IMR-90 (cell line): ENCODE measurements at regions not wholly inside any gene's neighbourhood (a gene's known extent, or its start where the extent isn't known, plus 50 kb on each side); places are given as distances from the start of the nearest gene placed in this dataset.

Source experiments
- CEBPB ChIP-seq: IDR thresholded peaks from 2 replicates; pipeline ENCODE4 v1.6.1; 2012; ENCODE audit warnings: low read depth, low read length, improper control_type of control experiment
- MAFK ChIP-seq: IDR thresholded peaks from 2 replicates; pipeline ENCODE4 v1.6.1; 2012; ENCODE audit warnings: low read depth, low read length, improper control_type of control experiment
- MXI1 ChIP-seq: IDR thresholded peaks from 2 replicates; pipeline ENCODE4 v1.6.1; 2012; ENCODE audit warnings: low read depth, mild to moderate bottlenecking, low read length, moderate library complexity, borderline replicate concordance
- POLR2A ChIP-seq: IDR thresholded peaks from 2 replicates; pipeline ENCODE4 v1.6.1; 2012; ENCODE audit warnings: mild to moderate bottlenecking, low read depth, low read length
- RCOR1 ChIP-seq: IDR thresholded peaks from 2 replicates; pipeline ENCODE4 v1.6.1; 2012; ENCODE audit warnings: mild to moderate bottlenecking, low read length, improper control_type of control experiment; ENCODE audit not compliant: insufficient replicate concordance
- RFX5 ChIP-seq: IDR thresholded peaks from 2 replicates; pipeline ENCODE4 v1.8.0; 2012; ENCODE audit warnings: low read depth, mild to moderate bottlenecking, low read length, moderate library complexity
- TF ChIP-seq, protein P1 (sequence below): conservative IDR thresholded peaks from 2 replicates; pipeline ENCODE4 v1.5.1; 2012; ENCODE audit warnings: mild to moderate bottlenecking, low read depth, low read length, improper control_type of control experiment
- TF ChIP-seq, protein P2 (sequence below): fragments of 150-350 bp; IDR thresholded peaks from 2 replicates; pipeline ENCODE4 v1.6.1; 2017; ENCODE audit warnings: mild to moderate bottlenecking, antibody characterized with exemption, low read length, low read depth

DNA sequence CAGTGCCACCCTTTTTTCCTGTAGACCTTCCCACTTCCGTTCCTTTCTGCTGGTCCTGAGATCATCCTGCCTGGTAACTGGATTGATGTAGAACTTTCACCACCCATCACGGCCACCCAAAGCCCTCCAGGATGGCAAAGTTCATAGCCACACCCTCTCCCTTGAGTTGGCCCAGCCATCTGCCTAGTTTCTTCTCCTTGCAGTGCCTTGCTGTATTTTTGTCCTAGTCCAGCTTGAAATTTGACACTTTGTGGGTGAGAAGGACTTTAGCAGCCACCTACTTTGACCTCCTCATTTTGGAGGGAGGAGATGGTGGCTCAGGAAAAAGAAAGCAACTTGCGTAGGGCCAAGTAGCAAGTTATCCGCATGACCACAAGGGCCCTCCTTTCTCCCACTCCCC, 140.7 kb downstream of the BUB3 start:
- TF ChIP-seq, protein P1, sequence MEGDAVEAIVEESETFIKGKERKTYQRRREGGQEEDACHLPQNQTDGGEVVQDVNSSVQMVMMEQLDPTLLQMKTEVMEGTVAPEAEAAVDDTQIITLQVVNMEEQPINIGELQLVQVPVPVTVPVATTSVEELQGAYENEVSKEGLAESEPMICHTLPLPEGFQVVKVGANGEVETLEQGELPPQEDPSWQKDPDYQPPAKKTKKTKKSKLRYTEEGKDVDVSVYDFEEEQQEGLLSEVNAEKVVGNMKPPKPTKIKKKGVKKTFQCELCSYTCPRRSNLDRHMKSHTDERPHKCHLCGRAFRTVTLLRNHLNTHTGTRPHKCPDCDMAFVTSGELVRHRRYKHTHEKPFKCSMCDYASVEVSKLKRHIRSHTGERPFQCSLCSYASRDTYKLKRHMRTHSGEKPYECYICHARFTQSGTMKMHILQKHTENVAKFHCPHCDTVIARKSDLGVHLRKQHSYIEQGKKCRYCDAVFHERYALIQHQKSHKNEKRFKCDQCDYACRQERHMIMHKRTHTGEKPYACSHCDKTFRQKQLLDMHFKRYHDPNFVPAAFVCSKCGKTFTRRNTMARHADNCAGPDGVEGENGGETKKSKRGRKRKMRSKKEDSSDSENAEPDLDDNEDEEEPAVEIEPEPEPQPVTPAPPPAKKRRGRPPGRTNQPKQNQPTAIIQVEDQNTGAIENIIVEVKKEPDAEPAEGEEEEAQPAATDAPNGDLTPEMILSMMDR, result no peak
- TF ChIP-seq POLR2A (no peak), RCOR1 (no peak), MAFK (no peak), RFX5 (no peak), MXI1 (no peak), CEBPB (no peak)
- TF ChIP-seq, protein P2, sequence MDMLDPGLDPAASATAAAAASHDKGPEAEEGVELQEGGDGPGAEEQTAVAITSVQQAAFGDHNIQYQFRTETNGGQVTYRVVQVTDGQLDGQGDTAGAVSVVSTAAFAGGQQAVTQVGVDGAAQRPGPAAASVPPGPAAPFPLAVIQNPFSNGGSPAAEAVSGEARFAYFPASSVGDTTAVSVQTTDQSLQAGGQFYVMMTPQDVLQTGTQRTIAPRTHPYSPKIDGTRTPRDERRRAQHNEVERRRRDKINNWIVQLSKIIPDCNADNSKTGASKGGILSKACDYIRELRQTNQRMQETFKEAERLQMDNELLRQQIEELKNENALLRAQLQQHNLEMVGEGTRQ, result no peak
